HG03520 (cell line): ENCODE measurements at regions not wholly inside any gene's neighbourhood (a gene's known extent, or its start where the extent isn't known, plus 50 kb on each side); places are given as distances from the start of the nearest gene placed in this dataset.
"Not testable (repeated sequence)": the region's sequence is repeated elsewhere in the genome, so short reads cannot be mapped to it uniquely, and the experiment has no call there.

ENCODE experiments used
- ATAC-seq: cut with Tn5 transposase; IDR thresholded peaks from one replicate; pipeline ENCODE4 v1.9.1; 2021; ENCODE audit warnings: mild to moderate bottlenecking, moderate library complexity; ENCODE audit not compliant: unreplicated experiment

DNA sequence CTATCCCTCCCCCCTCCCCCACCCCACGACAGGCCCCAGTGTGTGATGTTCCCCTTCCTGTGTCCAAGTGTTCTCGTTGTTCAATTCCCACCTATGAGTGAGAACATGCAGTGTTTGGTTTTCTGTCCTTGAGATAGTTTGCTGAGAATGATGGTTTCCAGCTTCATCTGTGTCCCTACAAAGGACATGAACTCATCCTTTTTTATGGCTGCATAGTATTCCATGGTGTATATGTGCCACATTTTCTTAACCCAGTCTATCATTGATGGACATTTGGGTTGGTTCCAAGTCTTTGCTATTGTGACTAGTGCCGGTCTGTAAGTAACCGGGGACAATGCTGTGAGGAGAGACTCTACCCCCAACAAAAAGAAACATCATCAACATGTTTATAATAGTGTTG, 217.2 kb downstream of the SEC23IP start:
- ATAC-seq = not testable (repeated sequence)

- no peak for ATAC-seq
Measured at GRCh38 chr10:120110196-120110595, 217.7 kb downstream of the SEC23IP start.

DNA sequence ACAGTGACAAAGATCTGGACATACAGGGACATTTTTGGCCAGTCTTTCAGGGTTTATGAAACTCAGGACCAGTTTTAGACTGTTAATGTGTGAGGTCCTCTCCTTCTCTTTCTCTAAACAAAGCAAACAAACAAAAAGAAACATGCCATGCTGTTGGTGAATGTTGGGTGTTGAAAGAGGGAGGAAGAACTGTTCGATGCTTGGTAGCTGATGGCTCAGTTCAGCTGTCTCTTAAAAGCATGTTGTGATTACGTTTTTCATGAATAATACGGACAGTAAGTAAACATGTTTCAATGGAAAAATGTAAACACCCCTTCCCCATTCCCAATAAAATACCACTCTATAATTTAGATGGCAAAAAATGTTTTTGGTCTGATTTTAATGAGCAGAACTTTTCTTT, 219.1 kb downstream of the SEC23IP start:
- no peak for ATAC-seq

DNA sequence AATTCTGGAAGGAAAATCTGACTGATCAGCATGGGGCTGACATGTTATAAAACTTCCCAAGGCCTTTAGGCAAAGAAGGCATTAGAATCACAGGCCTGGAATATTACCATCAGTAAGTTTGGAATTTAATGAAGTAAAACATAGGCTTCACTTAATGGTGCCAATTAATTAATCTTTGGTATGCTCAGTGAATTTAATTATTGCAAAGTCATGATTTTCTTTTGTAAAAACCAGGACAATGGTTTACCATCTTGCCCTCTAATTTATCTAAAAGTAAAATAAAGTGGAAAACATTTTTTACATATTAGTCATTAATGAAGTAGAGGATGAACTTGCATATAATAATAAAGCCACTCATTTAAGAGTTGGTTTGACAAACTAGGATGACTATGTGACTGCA, 220.3 kb downstream of the SEC23IP start:
- ATAC-seq = no peak

DNA sequence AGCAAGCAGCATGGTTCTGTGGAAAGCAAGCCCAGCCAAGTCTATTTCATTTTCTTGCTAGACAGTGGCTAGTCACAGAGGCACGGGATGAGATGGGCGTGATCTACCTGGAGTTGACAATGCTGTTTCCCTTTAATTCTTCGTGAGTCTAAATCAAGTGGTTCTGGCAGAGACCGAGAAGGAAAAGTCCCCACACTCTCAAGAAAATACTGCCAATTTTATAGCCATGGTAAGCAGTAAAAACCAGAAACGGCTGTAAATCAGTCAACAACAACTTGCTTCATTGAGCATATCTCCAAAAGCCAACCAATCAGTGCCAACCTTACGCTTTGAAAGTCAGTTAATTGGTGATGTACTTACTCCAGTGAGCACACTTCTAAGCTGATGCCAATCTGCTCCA, 223.4 kb downstream of the SEC23IP start:
- no peak for ATAC-seq

DNA sequence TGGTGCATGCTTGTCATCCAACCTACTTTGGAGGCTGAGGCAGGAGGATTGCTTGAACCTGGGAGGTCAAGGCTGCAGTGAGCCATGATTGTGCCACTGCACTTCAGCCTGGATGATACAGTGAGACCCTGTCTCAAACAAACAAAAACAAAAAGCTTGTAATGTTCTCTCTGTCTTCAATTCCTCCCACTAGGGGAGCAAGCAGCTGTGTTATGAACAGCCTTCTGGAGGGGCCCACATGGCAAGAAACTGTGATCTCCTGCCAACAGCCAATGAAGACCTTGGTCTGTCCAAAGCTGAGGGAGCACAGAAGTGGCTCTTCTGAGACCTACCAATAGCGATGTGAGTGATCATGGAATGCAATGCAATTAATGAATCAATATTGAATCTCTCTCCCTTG, 229.2 kb downstream of the SEC23IP start:
- ATAC-seq = no peak

GRCh38 chr10:120131183-120131582, 238.7 kb downstream of the SEC23IP start:
- ATAC-seq = no peak

DNA sequence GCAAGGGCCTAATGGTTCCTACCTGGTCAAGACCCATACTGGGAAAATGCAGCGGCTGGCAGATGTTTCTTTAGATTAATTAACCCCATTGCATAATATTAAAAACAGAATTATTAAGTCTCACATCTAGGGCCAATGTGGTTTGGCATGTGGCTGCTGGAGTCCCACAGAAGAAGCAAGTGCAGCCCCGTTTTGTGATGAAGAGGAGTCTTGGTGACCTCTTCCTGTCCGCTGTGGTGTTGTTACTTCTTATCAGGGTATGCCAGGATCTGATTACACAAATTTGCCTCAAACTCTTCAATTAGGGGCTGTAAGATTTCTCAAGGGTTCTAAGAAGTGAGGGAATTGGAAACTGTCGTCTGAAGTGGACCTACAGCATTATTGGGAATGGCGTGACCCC, 240.3 kb downstream of the SEC23IP start:
- ATAC-seq = no peak

- ATAC-seq = no peak
Measured at GRCh38 chr10:120138689-120139088, 246.2 kb downstream of the SEC23IP start.

DNA sequence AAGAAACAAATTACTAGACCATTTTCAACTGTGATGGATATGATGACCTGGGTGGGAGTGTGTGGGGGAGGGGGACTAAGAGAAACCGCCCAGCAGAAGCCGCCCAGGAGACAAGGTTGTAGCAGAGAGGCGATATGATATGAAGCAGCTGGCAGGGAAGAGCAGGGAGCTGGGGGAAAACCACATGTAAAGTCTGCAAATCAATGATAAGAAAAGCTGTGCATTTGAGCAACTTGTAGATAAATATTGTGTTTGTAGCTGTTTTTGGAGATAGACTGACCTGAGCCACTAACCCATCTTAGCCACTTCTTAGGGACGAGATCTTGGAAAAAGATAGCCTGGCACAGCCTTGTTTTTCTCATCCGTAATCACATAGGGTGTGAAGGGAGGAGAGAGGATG, 252.6 kb downstream of the SEC23IP start:
- ATAC-seq = no peak

- ATAC-seq = no peak
Measured at GRCh38 chr10:120156614-120157274, 264.2 kb downstream of the SEC23IP start.

DNA sequence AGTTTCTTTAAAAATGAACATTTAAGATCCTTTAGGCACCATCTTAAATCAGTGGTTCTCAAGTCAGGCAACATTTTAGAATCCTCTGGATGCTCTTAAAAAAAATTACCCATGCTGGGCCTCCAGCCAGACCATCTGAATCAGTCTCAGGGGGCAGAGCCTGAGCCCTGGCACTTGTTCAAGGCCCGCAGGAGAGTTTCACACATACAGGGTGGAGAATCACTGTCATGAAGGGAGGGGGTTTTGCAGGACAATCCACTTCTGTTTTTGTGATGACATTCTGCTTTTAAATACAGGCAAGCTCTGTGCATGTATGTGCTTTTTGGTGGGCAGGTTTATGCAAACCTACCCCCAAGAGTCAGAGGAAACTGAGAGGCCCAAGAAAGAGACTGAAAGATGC, 268.6 kb downstream of the SEC23IP start:
- ATAC-seq = no peak

GRCh38 chr10:120162471-120162870, 269.9 kb downstream of the SEC23IP start:
- ATAC-seq = no peak

DNA sequence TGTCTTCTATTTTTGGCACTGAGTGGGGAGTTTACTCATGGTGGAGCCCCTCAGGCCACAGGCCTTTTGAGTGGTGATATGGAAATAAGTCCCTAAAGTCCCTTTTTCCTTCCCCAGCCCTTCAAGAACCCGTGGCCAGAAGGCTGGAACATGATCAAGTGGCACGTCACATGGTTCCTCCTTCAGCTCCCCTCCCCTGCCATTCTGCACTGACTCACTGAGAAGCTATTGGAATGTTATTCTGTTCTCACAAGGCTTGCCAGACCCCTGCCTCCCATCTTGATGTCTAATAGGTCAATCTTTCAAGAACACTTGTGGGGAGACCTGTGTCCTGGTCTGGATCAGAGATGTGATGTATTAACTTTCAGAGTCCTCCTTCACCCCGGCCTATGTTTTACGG, 279.8 kb downstream of the SEC23IP start:
- no peak for ATAC-seq

GRCh38 chr10:120174491-120174890, 282.0 kb downstream of the SEC23IP start:
- ATAC-seq = no peak

DNA sequence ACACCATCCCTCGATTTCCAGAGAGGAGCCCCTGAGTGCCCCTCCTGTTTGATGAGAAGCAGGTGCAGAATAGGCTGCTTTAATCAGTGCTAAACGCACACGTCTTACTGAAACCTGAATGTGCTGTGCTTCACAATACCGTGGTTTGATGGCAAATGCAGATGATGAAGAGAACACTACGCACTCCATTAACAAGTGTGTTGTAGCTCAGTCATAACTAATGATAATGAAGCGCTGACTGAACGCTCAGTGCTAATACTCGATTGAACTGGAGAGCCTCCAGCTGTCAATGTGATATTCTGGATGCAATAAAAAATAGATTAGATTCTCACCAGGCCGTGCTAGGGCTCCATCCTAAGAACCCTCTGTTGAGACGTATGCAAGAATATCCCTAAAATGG, 279.7 kb upstream of the PLPP4 start:
- no peak for ATAC-seq

GRCh38 chr10:120180160-120180559, 276.9 kb upstream of the PLPP4 start:
- no peak for ATAC-seq

DNA sequence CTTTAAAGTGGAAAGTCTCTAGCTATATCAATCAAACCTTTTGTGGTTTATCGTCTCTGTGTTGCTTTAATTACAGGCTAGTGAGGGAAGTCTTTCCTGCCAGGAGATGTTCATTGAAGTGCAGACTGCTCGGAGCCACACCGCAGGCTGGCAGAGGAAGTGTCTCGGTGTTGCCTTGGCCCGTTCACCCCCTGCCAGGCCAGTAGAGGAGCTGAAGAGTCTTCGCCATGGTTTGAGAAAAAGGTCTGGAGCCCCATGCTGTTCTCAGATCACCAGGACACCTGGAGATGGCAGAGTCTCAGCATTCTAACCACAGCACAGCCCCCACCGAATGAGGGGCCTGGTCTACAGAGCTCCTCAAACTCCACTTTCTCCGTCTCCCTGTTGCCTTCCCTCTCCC, 275.9 kb upstream of the PLPP4 start:
- ATAC-seq = no peak

DNA sequence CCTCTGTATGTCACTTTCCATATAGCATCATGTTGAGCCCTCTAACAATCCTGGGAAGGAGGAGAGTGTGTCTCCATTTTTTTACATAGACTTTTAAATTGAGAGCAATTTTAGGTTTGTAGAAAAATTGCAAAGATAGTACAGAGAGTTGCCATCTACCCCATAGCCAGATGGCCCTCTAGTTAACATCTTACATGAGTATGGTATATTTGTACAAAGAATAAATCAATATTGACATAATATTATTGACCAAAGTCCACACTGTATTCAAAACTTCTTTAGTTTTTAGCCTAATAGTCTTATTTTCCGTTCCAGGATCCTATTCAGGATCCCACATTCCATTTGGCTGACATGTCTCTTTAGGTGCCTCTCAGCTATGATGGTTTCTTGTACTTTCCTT, 274.6 kb upstream of the PLPP4 start:
- ATAC-seq = no peak

DNA sequence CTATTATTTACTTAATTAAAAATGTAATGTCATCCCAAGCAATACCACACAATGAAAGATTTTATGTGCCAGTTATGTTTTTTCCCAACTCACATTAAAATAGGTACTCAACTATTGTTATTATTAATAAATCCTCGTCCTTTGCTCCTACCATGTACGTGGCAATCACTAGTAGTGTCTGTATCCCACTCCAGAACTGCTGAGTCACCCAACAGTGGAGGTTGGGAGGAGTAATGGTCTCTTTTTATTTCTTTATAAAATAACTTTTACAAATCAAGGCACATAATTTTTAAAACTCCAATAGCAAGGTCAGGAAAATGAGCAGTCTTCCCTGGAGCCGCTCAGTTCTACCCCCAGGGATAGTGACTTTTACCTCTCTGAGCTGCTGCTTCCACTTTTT, 273.5 kb upstream of the PLPP4 start:
- no peak for ATAC-seq

DNA sequence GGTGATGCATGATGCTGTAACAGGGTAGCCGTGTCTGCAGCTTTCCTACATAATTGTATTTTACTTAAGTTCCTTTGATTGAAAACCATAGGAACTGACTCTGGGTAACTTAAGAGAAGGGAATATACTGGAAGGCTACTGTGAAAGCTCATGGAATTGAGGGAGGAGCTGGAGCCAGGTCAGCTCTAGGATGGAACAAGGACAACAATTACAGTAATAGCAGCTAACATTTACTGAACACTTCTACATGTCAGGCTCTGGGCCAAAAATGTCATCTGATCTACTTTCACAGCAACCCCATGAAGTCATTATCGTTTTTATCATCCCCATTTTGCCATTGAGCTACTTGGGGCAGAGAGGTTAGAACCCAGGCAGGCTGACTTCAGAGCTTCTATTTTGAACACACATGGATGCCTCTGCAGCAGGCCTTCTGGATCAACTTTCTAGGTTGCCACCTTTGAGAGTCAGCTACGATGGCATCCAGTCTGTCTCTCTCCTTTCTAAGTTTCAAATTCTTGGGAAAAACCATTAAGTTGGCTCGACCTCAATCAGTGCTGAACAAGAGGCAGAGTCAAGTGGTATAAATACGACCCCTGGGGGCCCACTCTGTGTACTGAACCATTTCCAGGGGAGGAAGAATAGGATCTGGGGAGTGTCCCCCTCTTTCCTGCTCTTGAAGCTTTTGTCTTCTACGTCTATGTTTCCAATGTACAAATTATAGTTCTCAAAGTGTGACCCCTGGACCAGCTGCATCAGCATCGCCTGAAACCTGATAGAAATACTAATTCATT, 272.3 kb upstream of the PLPP4 start:
- no peak for ATAC-seq

DNA sequence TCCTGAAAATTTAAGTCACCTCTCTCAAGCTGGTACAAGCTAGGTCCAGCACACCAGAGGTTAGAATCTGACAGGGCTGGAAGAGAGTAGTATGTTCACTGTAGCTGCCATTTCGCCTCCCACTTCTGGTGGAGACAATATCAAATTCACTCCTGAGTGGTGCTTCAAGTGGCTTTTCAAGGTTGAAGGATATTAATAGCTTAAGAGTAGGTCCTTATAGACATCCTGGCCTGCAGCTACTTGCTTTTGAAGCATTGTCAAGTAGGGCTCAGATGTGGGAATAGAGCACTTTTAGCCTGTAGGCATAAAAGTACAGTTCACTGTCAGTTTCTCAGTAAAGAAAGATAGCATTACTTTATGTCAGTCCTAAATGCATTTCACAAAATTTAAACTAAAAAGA, 270.5 kb upstream of the PLPP4 start:
- ATAC-seq = no peak

DNA sequence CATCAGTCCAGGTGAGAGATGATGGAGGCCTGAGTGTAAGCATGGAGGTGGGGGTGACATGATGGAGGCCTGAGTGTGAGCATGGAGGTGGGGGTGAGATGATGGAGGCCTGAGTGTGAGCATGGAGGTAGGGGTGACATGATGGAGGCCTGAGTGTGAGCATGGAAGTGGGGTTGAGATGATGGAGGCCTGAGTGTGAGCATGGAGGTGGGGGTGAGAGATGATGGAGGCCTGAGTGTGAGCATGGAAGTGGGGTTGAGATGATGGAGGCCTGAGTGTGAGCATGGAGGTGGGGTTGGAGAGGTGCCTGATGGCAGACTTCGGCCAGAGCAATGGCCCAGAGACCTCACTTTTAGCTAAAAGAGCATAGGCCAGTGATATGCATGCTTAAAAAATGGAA, 269.9 kb upstream of the PLPP4 start:
- not testable (repeated sequence) for ATAC-seq
